Brain microvascular endothelial cell (primary cell): ENCODE measurements at regions not wholly inside any gene's neighbourhood (a gene's known extent, or its start where the extent isn't known, plus 50 kb on each side); places are given as distances from the start of the nearest gene placed in this dataset.
A peak's percentile ranks its signal among the peaks of the same experiment; 100 is the strongest.

ENCODE experiments used
- DNase-seq: peaks from one replicate; pipeline ENCODE4 v3.0.0-alpha.2; 2020
- H3K27ac ChIP-seq: fragments of 250-450 bp; sonication (Bioruptor Pico); 2 replicates; pipeline ENCODE4 v1.5.1; 2020; ENCODE audit warnings: mild to moderate bottlenecking, moderate library complexity
- H3K27me3 ChIP-seq: fragments of 250-450 bp; sonication (Bioruptor Pico); replicated peaks from 2 replicates; pipeline ENCODE4 v1.5.1; 2020; ENCODE audit warnings: mild to moderate bottlenecking
- H3K36me3 ChIP-seq: fragments of 250-450 bp; sonication (Bioruptor Pico); replicated peaks from 2 replicates; pipeline ENCODE4 v1.5.1; 2020; ENCODE audit warnings: mild to moderate bottlenecking
- H3K4me3 ChIP-seq: 2 replicates; pipeline ENCODE4 v1.5.1; 2011; ENCODE audit warnings: low read depth, mild to moderate bottlenecking, control low read depth, low read length, moderate library complexity
- CTCF ChIP-seq: IDR thresholded peaks from 2 replicates; pipeline ENCODE4 v1.5.1; 2011; ENCODE audit warnings: low read depth, mild to moderate bottlenecking, moderate library complexity, low read length, control low read depth, inconsistent platforms; ENCODE audit errors: missing control alignments
- in situ Hi-C: cut with HindIII; loops from 2 replicates; pipeline ENCODE4 v1.10.0; 2017; ENCODE audit warnings: low sequenced_read_pairs, low pct_ligation_motif_present

GRCh38 chr3:116836286-116836685 lies 126.7 kb downstream of the TUSC7 start:
- no peak overlapping the region for H3K27ac ChIP-seq
- H3K36me3 ChIP-seq: no peaks in the 10 kb centered on the region
- no peak overlapping the region for H3K4me3 ChIP-seq
- H3K27me3 ChIP-seq: no peaks in the 10 kb centered on the region
- no peak for TF ChIP-seq CTCF
- in situ Hi-C loops: no loop called here
- peak; percentile 11 for DNase-seq

- Histone ChIP-seq H3K36me3 (no peaks in the 10 kb centered on the region), H3K4me3 (no peak overlapping the region), H3K27ac (no peak overlapping the region), H3K27me3 (no peaks in the 10 kb centered on the region)
- in situ Hi-C loops: no loop called here
- DNase-seq: no peak
- TF ChIP-seq CTCF: no peak
Observed at GRCh38 chr3:116837483-116837882, 127.9 kb downstream of the TUSC7 start.

GRCh38 chr3:116841003-116841735 lies 131.6 kb downstream of the TUSC7 start:
- in situ Hi-C loops: no loop called here
- no peaks in the 10 kb centered on the region for H3K27me3 ChIP-seq
- DNase-seq: no peak
- TF ChIP-seq CTCF: no peak
- no peak overlapping the region for H3K27ac ChIP-seq
- H3K36me3 ChIP-seq: no peaks in the 10 kb centered on the region
- no peak overlapping the region for H3K4me3 ChIP-seq

GRCh38 chr3:116842254-116842957 lies 132.8 kb downstream of the TUSC7 start:
- Histone ChIP-seq H3K27ac (no peak overlapping the region), H3K36me3 (no peaks in the 10 kb centered on the region), H3K27me3 (no peaks in the 10 kb centered on the region), H3K4me3 (no peak overlapping the region)
- in situ Hi-C loops: no loop called here
- no peak for TF ChIP-seq CTCF
- no peak for DNase-seq

GRCh38 chr3:116848248-116848829 lies 138.8 kb downstream of the TUSC7 start:
- in situ Hi-C loops: no loop called here
- DNase-seq: no peak
- TF ChIP-seq CTCF: no peak
- no peaks in the 10 kb centered on the region for H3K27me3 ChIP-seq
- H3K4me3 ChIP-seq: no peak overlapping the region
- H3K27ac ChIP-seq: no peak overlapping the region
- no peaks in the 10 kb centered on the region for H3K36me3 ChIP-seq
